ENCODE measurements at regions not wholly inside any gene's neighbourhood (a gene's known extent, or its start where the extent isn't known, plus 50 kb on each side); places are given as distances from the start of the nearest gene placed in this dataset.

DNA sequence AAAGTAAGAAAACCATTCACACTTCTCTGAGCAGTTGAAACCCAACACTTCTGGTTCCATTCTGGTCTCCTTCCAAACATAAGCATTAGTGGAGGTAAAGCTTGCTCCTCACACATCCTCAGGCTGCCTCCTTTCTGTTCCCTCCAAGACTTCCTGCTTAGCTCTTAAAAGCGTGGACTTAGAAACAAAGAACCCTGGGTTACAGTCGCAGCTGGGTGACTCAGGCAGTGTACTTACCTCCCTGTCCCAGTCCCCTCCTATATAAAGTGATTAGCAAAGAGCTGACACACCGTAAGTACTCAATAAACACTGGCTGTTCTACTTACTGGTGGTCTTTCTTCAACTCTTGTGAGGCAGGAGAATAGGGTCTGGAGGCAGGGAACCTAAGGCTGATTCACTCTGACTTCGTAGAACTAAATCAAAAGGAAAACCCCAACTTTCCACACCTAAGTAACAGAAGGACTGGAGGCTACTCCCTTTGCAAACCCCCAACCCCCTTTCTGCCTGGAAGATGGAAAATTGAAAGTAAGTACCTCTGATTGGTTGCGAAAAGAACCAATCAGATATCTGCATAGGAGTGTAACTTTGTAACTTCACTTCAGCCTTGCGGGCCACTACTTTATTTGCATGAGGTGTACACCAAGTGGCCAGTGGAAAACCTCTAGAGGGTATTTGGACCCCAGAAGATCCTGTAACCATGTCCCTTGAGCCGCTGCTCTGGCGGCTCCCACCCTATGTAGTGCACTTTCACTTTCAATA, 165.4 kb downstream of the SUCLA2 start (continued):
- TF ChIP-seq ZNF791 (tag by site-specific recombination; IDR thresholded peaks at IDR 0.05), result no peak
- TF ChIP-seq ZNF621 (tag by site-specific recombination; IDR thresholded peaks at IDR 0.05), result no peak
- no peak for TF ChIP-seq KLF7 (tag by site-specific recombination; IDR thresholded peaks at IDR 0.05; ENCODE audit: borderline replicate concordance)
- TF ChIP-seq ZNF426 (tag by site-specific recombination; IDR thresholded peaks at IDR 0.05), result no peak
- TF ChIP-seq GLI4 (tag by site-specific recombination; IDR thresholded peaks at IDR 0.05), result no peak
- no peak for TF ChIP-seq IKZF3 (tag by site-specific recombination; IDR thresholded peaks at IDR 0.05)
- no peak for TF ChIP-seq ZNF560 (tag by site-specific recombination; IDR thresholded peaks at IDR 0.05; ENCODE audit: borderline replicate concordance)
- no peak for TF ChIP-seq REST (tag by site-specific recombination; IDR thresholded peaks at IDR 0.05)
- no peak for TF ChIP-seq RBAK (tag by site-specific recombination; IDR thresholded peaks at IDR 0.05)
- TF ChIP-seq ZBTB26 (tag by site-specific recombination; optimal IDR thresholded peaks at IDR 0.05), result no peak
- no peak for TF ChIP-seq KLF9 (tag by site-specific recombination; IDR thresholded peaks at IDR 0.05; ENCODE audit: low read depth)

DNA sequence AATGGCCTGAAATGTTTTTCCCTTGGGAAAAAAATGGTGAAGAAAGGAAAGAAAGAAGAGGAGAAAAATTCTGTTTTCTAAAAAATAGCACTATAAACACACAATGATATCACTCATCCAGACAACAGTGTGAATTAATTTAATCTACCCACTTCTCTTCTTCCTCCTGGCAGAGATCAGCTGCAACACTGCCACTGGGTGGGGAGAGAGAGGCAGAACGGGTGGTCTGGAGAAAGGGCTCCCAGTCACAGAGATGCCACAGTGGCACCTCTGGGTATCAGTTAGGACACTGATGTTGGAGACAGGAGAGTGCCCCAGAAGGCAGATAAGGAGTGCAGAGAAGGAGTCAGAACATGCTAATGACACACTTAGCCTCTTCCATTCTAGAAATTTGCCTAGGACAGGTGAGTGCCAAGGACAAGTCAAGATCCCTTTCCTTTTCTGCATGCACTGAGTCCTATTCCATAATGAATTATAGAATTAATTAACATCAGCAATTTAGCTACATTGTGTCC, 168.6 kb downstream of the SUCLA2 start:
- POLR2A ChIA-PET, result no interaction called here
- no peak for TF ChIP-seq ZNF221 (tag by site-specific recombination; IDR thresholded peaks at IDR 0.05; ENCODE audit: borderline replicate concordance)
- TF ChIP-seq ZNF350 (tag by site-specific recombination; IDR thresholded peaks at IDR 0.05), result no peak
- TF ChIP-seq KLF7 (tag by site-specific recombination; IDR thresholded peaks at IDR 0.05; ENCODE audit: borderline replicate concordance), result no peak
- no peak for TF ChIP-seq REST (tag by site-specific recombination; IDR thresholded peaks at IDR 0.05)
- no peak for TF ChIP-seq GFI1B (tag by site-specific recombination; IDR thresholded peaks at IDR 0.05)
- TF ChIP-seq KLF9 (tag by site-specific recombination; IDR thresholded peaks at IDR 0.05; ENCODE audit: low read depth), result no peak
- no peak for TF ChIP-seq ZNF596 (tag by site-specific recombination; IDR thresholded peaks at IDR 0.05)
- TF ChIP-seq ZNF792 (tag by site-specific recombination; IDR thresholded peaks at IDR 0.05), result no peak
- no peak for TF ChIP-seq YY2 (tag by site-specific recombination; IDR thresholded peaks at IDR 0.05)
- TF ChIP-seq ZNF391 (tag by site-specific recombination; IDR thresholded peaks at IDR 0.05; ENCODE audit: borderline replicate concordance, low read depth), result no peak
- no peak for TF ChIP-seq ZNF654 (tag by site-specific recombination; IDR thresholded peaks at IDR 0.05; ENCODE audit: low read depth)
- no peak for TF ChIP-seq ZNF335 (tag by site-specific recombination; conservative IDR thresholded peaks at IDR 0.05)
- no peak for TF ChIP-seq ZNF302 (tag by site-specific recombination; IDR thresholded peaks at IDR 0.05; ENCODE audit: low read depth)
- TF ChIP-seq HIC1 (tag by site-specific recombination; IDR thresholded peaks at IDR 0.05), result no peak
- TF ChIP-seq EGR2 (tag by site-specific recombination; IDR thresholded peaks at IDR 0.05; ENCODE audit: low read depth), result no peak
- TF ChIP-seq, protein P1, sequence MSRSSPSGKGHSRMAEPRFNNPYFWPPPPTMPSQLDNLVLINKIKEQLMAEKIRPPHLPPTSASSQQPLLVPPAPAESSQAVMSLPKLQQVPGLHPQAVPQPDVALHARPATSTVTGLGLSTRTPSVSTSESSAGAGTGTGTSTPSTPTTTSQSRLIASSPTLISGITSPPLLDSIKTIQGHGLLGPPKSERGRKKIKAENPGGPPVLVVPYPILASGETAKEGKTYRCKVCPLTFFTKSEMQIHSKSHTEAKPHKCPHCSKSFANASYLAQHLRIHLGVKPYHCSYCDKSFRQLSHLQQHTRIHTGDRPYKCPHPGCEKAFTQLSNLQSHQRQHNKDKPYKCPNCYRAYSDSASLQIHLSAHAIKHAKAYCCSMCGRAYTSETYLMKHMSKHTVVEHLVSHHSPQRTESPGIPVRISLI (tag by site-specific recombination; IDR thresholded peaks at IDR 0.05), result no peak

More for the DNA sequence above, 168.6 kb downstream of the SUCLA2 start:
- Histone ChIP-seq H3K36me3 (ENCODE audit: control insufficient read depth in 2 of 2, insufficient read depth in 1 of 2, low read length in 2 of 2) (no peaks in the 10 kb centered on the region), H3K4me1 (ENCODE audit: control insufficient read depth, insufficient read depth, low read length) (no peaks in the 10 kb centered on the region), H3K27ac (ENCODE audit: extremely low read depth, low read depth, low read length) (no peak overlapping the region), H3K9me3 (ENCODE audit: control insufficient read depth, insufficient read depth, low read depth, low read length) (no peaks in the 10 kb centered on the region), H3K4me3 (ENCODE audit: low read depth, low read length) (no peak overlapping the region)
- CTCF ChIA-PET, result no interaction called here
